Uterus (tissue), 2 donors: ENCODE measurements at regions not wholly inside any gene's neighbourhood (a gene's known extent, or its start where the extent isn't known, plus 50 kb on each side); places are given as distances from the start of the nearest gene placed in this dataset.

Experiments
- CTCF ChIP-seq, 4 experiments: fragments of 200-600 bp in 2 of 4; fragments of 450-650 bp in 2 of 4; sonication (generic) in 2 of 4; IDR thresholded peaks; one replicate each; pipeline ENCODE4 v1.5.1; 2016 to 2019; ENCODE audit warnings: antibody characterized with exemption in 4 of 4, mild to moderate bottlenecking in 2 of 4, moderate library complexity in 1 of 4
- POLR2A ChIP-seq, 2 donors: fragments of 450-650 bp; IDR thresholded peaks; one replicate each; pipeline ENCODE4 v1.6.1; 2016; ENCODE audit warnings: antibody characterized with exemption in 2 of 2, mild to moderate bottlenecking in 1 of 2, moderate library complexity in 1 of 2

GRCh38 chr5:117177302-117177701 lies 602.7 kb upstream of the SEMA6A start:
- no peak for TF ChIP-seq CTCF (IDR thresholded peaks at IDR 0.05)
- TF ChIP-seq POLR2A (IDR thresholded peaks at IDR 0.05): no peak
